Upper lobe of right lung (tissue), 1 donor: ENCODE measurements at regions not wholly inside any gene's neighbourhood (a gene's known extent, or its start where the extent isn't known, plus 50 kb on each side); places are given as distances from the start of the nearest gene placed in this dataset.
"Not testable (repeated sequence)": the region's sequence is repeated elsewhere in the genome, so short reads cannot be mapped to it uniquely, and the experiment has no call there.

Source experiments
- ATAC-seq: fragments of 200-7000 bp; cut with Tn5 transposase; one replicate; pipeline ENCODE4 v1.9.1; 2020; ENCODE audit warnings: mild to moderate bottlenecking, moderate library complexity
- DNase-seq: peaks from one replicate; pipeline ENCODE4 v3.0.0-alpha.2; 2020
- H3K27ac ChIP-seq: fragments of 200-600 bp; one replicate; pipeline ENCODE4 v1.8.0; 2022
- H3K27me3 ChIP-seq: fragments of 200-600 bp; one replicate; pipeline ENCODE4 v1.8.0; 2022; ENCODE audit warnings: mild to moderate bottlenecking
- H3K36me3 ChIP-seq: fragments of 200-600 bp; one replicate; pipeline ENCODE4 v1.8.0; 2022
- H3K4me1 ChIP-seq: fragments of 200-600 bp; one replicate; pipeline ENCODE4 v1.8.0; 2022
- H3K4me3 ChIP-seq: fragments of 200-600 bp; one replicate; pipeline ENCODE4 v1.8.0; 2022; ENCODE audit warnings: mild to moderate bottlenecking
- H3K9me3 ChIP-seq: fragments of 200-600 bp; one replicate; pipeline ENCODE4 v1.8.0; 2022
- CTCF ChIP-seq: fragments of 200-600 bp; IDR thresholded peaks from one replicate; pipeline ENCODE4 v1.8.0; 2022; ENCODE audit warnings: antibody characterized with exemption
- intact Hi-C: fragments of 100-400 bp; cut with DNase I; formaldehyde crosslinking; loops from one replicate; pipeline ENCODE4 v1.11.0; 2022
- donor health status: DM: no; HTN: yes; CAD: no; lungs with severe emphysema.

DNA sequence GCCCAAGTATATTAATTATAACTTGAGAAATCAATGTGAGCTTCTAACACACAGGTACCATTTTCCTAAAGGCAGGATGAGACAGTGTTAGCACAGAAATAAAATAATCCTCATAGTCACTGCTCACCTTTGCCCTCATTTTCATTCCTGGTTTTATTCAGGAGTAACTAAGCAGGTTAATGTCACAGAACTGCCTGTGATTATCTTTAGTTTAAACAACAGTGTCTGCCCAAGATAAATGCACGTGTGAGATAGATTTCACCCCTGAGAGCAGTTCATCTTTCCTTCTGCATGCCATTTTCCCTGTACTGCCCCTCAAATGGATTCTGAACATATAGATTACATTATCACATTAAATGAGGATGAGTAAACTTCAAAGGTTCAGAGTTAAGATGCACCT is 250.7 kb downstream of the RMST start:
- Histone ChIP-seq H3K27me3 (no peaks in the 10 kb centered on the region), H3K9me3 (no peaks in the 10 kb centered on the region), H3K36me3 (no peaks in the 10 kb centered on the region), H3K27ac (no peak overlapping the region), H3K4me3 (no peak overlapping the region), H3K4me1 (no peaks in the 10 kb centered on the region)
- TF ChIP-seq CTCF: no peak
- DNase-seq: no peak
- ATAC-seq: no peak
- intact Hi-C loops: no loop called here

DNA sequence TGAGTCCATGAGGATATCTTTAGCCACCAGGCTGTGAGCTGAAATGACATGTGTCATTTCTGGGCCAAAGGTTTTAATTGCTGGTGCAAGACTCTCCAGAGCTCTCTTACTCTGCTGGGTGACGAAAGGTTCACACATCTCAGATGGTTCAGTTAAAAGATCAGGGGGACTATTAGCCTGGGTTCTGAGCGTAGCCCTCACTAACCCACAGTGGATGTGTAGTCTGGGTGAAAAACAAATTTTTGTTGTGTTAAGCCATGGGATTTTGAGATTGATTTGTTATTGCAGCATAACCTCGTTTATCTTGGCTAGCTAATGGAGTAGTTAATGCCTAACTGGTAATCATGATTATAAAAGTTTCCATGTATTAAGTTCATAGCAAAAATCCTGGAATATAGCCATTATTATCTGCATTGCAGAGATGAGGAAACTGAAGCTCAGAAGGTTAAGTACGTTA is 251.5 kb downstream of the RMST start:
- no peak for DNase-seq
- Histone ChIP-seq H3K36me3 (no peaks in the 10 kb centered on the region), H3K27me3 (no peaks in the 10 kb centered on the region), H3K9me3 (no peaks in the 10 kb centered on the region), H3K4me3 (no peak overlapping the region), H3K4me1 (no peaks in the 10 kb centered on the region), H3K27ac (no peak overlapping the region)
- intact Hi-C loops: no loop called here
- no peak for ATAC-seq
- TF ChIP-seq CTCF: no peak

- H3K27me3 ChIP-seq: no peaks in the 10 kb centered on the region
- intact Hi-C loops: no loop called here
- ATAC-seq: no peak
These were observed 253.8 kb downstream of the RMST start for GRCh38 chr12:97716356-97716755.

DNA sequence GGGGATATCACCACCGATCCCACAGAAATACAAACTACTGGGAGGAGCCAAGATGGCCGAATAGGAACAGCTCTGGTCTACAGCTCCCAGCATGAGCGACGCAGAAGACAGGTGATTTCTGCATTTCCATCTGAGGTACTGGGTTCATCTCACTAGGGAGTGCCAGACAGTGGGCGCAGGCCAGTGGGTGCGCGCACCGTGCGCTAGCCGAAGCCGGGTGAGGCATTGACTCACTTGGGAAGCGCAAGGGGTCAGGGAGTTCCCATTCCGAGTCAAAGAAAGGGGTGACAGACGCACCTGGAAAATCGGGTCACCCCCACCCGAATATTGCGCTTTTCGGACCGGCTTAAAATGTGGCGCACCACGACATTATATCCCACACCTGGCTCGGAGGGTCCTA is 261.2 kb downstream of the RMST start:
- H3K27ac ChIP-seq, H3K9me3 ChIP-seq, H3K4me3 ChIP-seq, intact Hi-C loops, H3K27me3 ChIP-seq, H3K36me3 ChIP-seq, H3K4me1 ChIP-seq, ATAC-seq, DNase-seq: not testable (repeated sequence)

More at GRCh38 chr12:97716356-97716755, 253.8 kb downstream of the RMST start:
- Histone ChIP-seq H3K36me3 (no peaks in the 10 kb centered on the region), H3K9me3 (no peaks in the 10 kb centered on the region), H3K4me1 (no peaks in the 10 kb centered on the region), H3K27ac (no peak overlapping the region), H3K4me3 (no peak overlapping the region)
- no peak for DNase-seq
- peak; percentile 36 for TF ChIP-seq CTCF

GRCh38 chr12:97745406-97746101 is 282.9 kb downstream of the RMST start:
- no peak overlapping the region for H3K27ac ChIP-seq
- TF ChIP-seq CTCF: no peak
- H3K36me3 ChIP-seq: no peaks in the 10 kb centered on the region
- intact Hi-C loops: no loop called here
- ATAC-seq: no peak
- H3K9me3 ChIP-seq: no peaks in the 10 kb centered on the region
- no peaks in the 10 kb centered on the region for H3K4me1 ChIP-seq
- no peaks in the 10 kb centered on the region for H3K27me3 ChIP-seq
- no peak for DNase-seq
- no peak overlapping the region for H3K4me3 ChIP-seq

- intact Hi-C loops: no loop called here
- Histone ChIP-seq H3K27ac (no peak overlapping the region), H3K36me3 (no peaks in the 10 kb centered on the region), H3K9me3 (no peaks in the 10 kb centered on the region), H3K4me1 (no peaks in the 10 kb centered on the region), H3K27me3 (no peaks in the 10 kb centered on the region), H3K4me3 (no peak overlapping the region)
- DNase-seq (no peak), ATAC-seq (no peak)
- no peak for TF ChIP-seq CTCF
These were observed 285.7 kb downstream of the RMST start for GRCh38 chr12:97748298-97748697.
